H1 (cell line): ENCODE measurements at regions not wholly inside any gene's neighbourhood (a gene's known extent, or its start where the extent isn't known, plus 50 kb on each side); places are given as distances from the start of the nearest gene placed in this dataset.

Experiments
- HDAC2 ChIP-seq, 2 experiments: fragments of 300-600 bp in 1 of 2; sonication (generic) in 1 of 2; IDR thresholded peaks; 2 replicates each; pipeline ENCODE4 v1.6.1; 2011 to 2012; ENCODE audit warnings: low read depth in 2 of 2, low read length in 2 of 2, mild to moderate bottlenecking in 2 of 2, moderate library complexity in 2 of 2, borderline replicate concordance in 1 of 2, inconsistent platforms in 1 of 2
- TAF7 ChIP-seq: optimal IDR thresholded peaks from 2 replicates; pipeline ENCODE3; 2011; ENCODE audit warnings: low read depth, mild to moderate bottlenecking, inconsistent platforms, low read length, moderate library complexity, borderline replicate concordance
- TF ChIP-seq, protein P1 (sequence below), 3 experiments: IDR thresholded peaks; 1 replicate in 2 of 3; 2 replicates in 1 of 3; pipeline versions ENCODE4 v1.5.1 to v1.6.1; 2011; ENCODE audit warnings: low read length in 3 of 3, mild to moderate bottlenecking in 3 of 3, inconsistent platforms in 2 of 3, low read depth in 1 of 3, moderate library complexity in 1 of 3; ENCODE audit not compliant: insufficient read depth in 1 of 3; ENCODE audit errors: control extremely low read depth in 1 of 3

DNA sequence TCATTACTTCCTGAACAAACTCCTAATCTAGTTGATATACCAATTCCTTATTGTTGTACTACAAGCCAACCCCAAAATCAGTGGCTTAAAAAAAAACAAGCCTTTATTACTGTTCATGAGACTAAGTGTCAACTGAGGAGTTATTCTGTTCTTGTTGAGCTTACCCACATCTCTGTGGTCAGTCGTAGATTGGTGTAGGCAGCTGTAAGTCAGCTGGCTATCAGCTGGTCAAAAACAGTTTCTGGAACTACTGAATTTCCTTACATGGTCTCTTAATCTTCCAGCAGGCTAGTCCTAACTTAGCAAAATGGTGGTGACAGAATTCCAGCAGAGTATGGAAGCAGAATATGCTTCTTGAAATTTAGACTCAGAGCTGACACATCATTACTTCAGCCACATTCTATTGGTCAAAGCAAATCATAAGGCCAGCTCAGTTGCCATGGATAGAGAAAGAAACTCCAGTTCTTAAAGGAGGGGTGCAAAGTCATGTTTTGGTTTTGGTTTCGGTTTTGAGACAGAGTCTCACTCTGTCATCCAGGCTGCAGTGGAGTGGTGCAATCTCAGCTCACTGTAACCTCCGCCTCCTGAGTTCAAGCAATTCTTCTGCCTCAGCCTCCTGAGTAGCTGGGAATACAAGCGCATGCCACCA is 386.1 kb upstream of the MPDZ start (continued):
- TF ChIP-seq TAF7 (no peak), HDAC2 (IDR thresholded peaks at IDR 0.05; ENCODE audit: borderline replicate concordance in 1 of 2, low read depth in 2 of 2, low read length in 2 of 2) (no peak)
- TF ChIP-seq, protein P1, sequence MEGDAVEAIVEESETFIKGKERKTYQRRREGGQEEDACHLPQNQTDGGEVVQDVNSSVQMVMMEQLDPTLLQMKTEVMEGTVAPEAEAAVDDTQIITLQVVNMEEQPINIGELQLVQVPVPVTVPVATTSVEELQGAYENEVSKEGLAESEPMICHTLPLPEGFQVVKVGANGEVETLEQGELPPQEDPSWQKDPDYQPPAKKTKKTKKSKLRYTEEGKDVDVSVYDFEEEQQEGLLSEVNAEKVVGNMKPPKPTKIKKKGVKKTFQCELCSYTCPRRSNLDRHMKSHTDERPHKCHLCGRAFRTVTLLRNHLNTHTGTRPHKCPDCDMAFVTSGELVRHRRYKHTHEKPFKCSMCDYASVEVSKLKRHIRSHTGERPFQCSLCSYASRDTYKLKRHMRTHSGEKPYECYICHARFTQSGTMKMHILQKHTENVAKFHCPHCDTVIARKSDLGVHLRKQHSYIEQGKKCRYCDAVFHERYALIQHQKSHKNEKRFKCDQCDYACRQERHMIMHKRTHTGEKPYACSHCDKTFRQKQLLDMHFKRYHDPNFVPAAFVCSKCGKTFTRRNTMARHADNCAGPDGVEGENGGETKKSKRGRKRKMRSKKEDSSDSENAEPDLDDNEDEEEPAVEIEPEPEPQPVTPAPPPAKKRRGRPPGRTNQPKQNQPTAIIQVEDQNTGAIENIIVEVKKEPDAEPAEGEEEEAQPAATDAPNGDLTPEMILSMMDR (IDR thresholded peaks at IDR 0.05; ENCODE audit: control extremely low read depth in 1 of 3, insufficient read depth in 1 of 3, low read depth in 1 of 3, low read length in 3 of 3), result no peak
